Endothelial cell of hepatic sinusoid (primary cell): ENCODE measurements at regions not wholly inside any gene's neighbourhood (a gene's known extent, or its start where the extent isn't known, plus 50 kb on each side); places are given as distances from the start of the nearest gene placed in this dataset.

ENCODE experiments used
- in situ Hi-C: cut with HindIII; loops from 2 replicates; pipeline ENCODE4 v1.10.0; 2017; ENCODE audit warnings: low sequenced_read_pairs

DNA sequence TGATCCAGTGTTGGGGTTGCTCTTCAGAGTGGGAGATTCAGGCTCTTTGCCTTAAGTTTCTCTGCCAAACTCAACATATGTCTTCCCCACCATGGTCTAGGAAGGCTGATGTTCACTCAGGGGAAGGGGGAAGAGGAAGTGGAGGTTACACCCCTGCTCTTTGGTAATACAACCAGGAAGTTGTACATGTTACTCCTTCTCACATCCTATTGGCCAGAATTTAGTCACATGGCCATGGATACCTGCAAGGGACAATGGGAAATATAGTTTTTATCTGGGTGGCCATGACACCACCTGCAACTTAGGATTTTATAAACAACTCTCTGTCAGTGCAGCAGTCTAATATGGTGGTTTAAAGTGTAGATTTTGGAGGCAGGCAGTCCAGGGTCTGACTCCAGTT, 150.9 kb downstream of the TBX5 start:
- in situ Hi-C loops = no loop called here

- in situ Hi-C loops = no loop called here
These were observed 151.8 kb downstream of the TBX5 start for GRCh38 chr12:114253976-114254778.

DNA sequence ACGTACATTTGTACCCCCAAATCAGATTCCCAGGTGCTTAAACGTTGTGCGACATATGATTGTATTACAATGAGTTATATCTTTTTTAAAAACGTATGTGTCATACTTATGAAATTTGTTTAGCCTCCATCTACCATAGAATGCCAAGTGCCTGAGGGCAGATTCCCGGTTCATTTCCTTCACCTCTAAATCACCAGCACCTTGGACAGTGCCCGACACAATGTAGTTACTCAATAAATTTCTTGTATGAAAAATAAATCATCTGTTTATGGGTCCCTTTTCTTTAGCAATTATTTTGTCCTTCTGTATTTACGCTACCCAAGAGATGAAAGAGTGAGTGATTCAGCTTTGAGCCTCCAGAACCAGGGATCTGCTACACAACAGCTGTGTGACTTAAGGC, 157.4 kb downstream of the TBX5 start:
- in situ Hi-C loops = no loop called here

GRCh38 chr12:114245555-114245954, 160.4 kb downstream of the TBX5 start:
- in situ Hi-C loops = no loop called here

DNA sequence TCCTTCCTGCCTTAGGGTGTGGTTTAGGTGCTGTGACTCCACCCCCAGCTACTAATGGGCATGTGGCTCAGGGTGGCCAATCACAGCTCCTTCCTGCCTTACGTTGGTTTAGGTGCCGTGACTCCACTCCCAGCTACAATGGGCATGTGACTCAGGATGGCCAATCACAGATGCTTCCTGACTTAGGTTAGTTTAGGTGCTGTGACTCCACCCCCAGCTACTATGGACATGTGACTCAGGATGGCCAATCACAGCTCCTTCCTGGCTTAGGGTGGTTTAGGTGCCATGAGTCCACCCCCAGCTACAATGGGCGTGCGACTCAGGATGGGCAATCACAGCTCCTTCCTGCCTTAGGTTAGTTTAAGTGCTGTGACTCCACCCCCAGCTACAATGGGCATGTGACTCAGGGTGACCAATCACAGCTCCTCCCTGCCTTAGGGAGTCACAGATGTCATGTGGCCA, 163.9 kb downstream of the TBX5 start:
- in situ Hi-C loops = no loop called here

GRCh38 chr12:114240288-114240687, 165.7 kb downstream of the TBX5 start:
- in situ Hi-C loops = no loop called here

DNA sequence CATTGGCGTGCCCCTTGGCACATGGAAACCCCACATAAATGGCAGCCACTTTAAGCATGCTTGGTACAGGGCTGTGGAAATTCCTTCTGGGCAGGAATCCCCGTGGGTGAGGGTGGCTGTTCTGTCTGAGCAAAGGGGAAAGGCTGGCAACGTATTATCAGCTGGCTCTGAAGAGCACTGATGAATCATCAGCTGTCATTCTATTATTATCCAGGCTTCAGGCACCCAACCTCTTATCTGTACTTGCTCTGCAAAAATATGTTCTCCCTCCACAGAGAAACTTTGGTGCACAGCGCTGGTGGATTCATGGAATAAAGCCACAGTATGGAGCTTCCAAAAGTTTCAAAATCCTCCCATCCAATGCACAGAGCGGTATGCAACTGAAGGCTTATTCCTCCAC, 167.1 kb downstream of the TBX5 start:
- in situ Hi-C loops = loop anchor here (10.0 kb wide), 1 partner anchor 64 kb away; no protein-coding TSS in a partner anchor

GRCh38 chr12:114237230-114237629, 168.7 kb downstream of the TBX5 start:
- in situ Hi-C loops = loop anchor here (10.0 kb wide), 1 partner anchor 62 kb away; no protein-coding TSS in a partner anchor

GRCh38 chr12:114232187-114232586, 173.8 kb downstream of the TBX5 start:
- in situ Hi-C loops = loop anchor here (10.0 kb wide), 1 partner anchor 57 kb away; no protein-coding TSS in a partner anchor

GRCh38 chr12:114229150-114229549, 176.8 kb downstream of the TBX5 start:
- in situ Hi-C loops = no loop called here

- in situ Hi-C loops = no loop called here
These were observed 179.6 kb downstream of the TBX5 start for GRCh38 chr12:114226241-114226928.

- in situ Hi-C loops = no loop called here
These were observed 183.8 kb downstream of the TBX5 start for GRCh38 chr12:114221957-114222630.

GRCh38 chr12:114221136-114221833, 184.7 kb downstream of the TBX5 start:
- in situ Hi-C loops = no loop called here

- in situ Hi-C loops = no loop called here
These were observed 185.6 kb downstream of the TBX5 start for GRCh38 chr12:114220311-114220710.

DNA sequence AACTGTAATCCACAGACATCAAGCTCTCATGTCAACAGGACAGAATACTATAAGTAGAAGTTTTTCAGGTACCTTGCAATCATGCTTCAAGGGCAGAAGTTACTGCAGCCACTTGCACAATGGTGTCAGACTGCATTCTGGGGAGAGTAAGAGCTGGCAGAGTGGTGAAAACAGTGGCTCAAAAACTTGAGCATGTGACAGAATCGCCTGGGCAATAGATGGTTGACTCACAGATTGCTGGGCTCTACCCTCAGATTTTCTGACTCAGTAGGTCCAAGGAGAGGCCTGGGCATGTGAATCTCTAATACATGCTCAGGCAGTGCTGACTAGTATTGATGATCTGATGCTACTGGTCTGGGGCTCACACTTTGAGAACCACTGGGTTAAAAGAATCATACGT, 187.8 kb downstream of the TBX5 start:
- in situ Hi-C loops = no loop called here

- in situ Hi-C loops = no loop called here
These were observed 190.2 kb downstream of the TBX5 start for GRCh38 chr12:114215746-114216145.

DNA sequence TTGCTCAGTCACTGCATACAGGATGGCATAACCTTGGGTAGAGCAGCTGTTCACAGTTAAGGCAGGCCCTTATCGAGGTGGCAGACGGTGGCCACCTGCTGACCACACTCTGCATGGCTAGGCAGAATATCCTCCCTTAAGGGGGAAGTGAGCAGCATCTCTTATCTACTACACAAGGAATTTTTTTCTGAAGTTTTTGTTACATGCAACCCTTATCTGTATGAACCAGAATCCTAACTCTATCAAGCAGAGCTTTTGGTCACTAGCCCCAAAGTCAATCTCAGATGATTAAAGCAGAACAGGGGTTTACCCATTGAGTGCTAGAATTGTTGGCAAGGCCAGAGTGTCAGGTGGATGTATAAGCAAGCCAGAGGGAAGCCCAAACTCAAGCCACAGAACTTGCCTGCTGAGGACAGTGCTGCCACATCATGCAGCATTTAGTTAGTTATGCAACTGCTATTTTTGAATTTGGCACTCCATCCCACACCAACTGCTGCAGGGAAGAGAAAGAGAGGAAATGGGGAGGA, 192.8 kb downstream of the TBX5 start:
- in situ Hi-C loops = no loop called here

DNA sequence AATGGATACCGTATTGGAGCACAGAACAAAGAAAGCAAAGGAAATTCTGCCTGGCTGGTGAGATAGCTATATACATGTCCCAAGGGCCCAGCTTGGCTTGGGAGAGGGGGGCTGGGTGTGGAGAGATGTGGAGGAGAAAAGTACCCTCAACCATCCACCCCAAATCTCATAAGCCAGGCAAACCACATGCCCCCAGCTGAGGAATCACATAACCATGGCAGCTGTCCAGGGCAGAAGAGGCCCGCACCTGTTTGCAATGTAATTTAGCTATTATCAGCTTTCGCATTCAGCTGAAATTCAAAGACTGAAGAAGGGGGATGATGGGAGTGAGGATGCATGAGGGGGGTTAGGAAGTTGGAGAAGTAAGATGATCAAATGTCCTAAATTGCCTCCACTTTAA, 196.1 kb downstream of the TBX5 start:
- in situ Hi-C loops = no loop called here

GRCh38 chr12:114206525-114206924, 199.4 kb downstream of the TBX5 start:
- in situ Hi-C loops = no loop called here

GRCh38 chr12:114201794-114202193, 204.2 kb downstream of the TBX5 start:
- in situ Hi-C loops = no loop called here

GRCh38 chr12:114194956-114195355, 211.0 kb downstream of the TBX5 start:
- in situ Hi-C loops = no loop called here
